ENCODE measurements at regions not wholly inside any gene's neighbourhood (a gene's known extent, or its start where the extent isn't known, plus 50 kb on each side); places are given as distances from the start of the nearest gene placed in this dataset.

GRCh38 chr10:4217653-4218052 is 432.6 kb upstream of the KLF6 start:
- intact Hi-C loops (cut with micrococcal nuclease): no loop called here
- H3K9me2 ChIP-seq (replicated peaks; ENCODE audit: low read length): no peaks in the 10 kb centered on the region
- CTCF ChIA-PET: no interaction called here
- no peak overlapping the region for H2AFZ ChIP-seq (ENCODE audit: low read length)
- no peaks in the 10 kb centered on the region for H3K4me1 ChIP-seq (ENCODE audit: insufficient read depth, low read length)
- ATAC-seq: no peak
- no peaks in the 10 kb centered on the region for H3F3A ChIP-seq (ENCODE audit: low read length, unreplicated experiment)
- no peak overlapping the region for H3K4me2 ChIP-seq (ENCODE audit: low read length)
- no peaks in the 10 kb centered on the region for H3K9me3 ChIP-seq (ENCODE audit: low read length)
- H3K27ac ChIP-seq (ENCODE audit: low read length): no peak overlapping the region
- H3K36me3 ChIP-seq (ENCODE audit: low read depth, low read length): no peaks in the 10 kb centered on the region
- TF ChIP-seq EZH2phosphoT487 (IDR thresholded peaks at IDR 0.05; ENCODE audit: borderline replicate concordance, low read length) (no peak), EZH2 (IDR thresholded peaks at IDR 0.05; ENCODE audit: low read length, unreplicated experiment) (no peak), CTCF (conservative IDR thresholded peaks at IDR 0.05; ENCODE audit: low read depth, low read length) (no peak)
- POLR2A ChIA-PET (ENCODE audit: unreplicated experiment): interaction anchor here (0.6 kb wide), 1 partner anchor 13 kb away, joined by 3 read pairs; no protein-coding TSS in a partner anchor
- no peak overlapping the region for H3K4me3 ChIP-seq (ENCODE audit: low read length)
- H3K9ac ChIP-seq (ENCODE audit: low read length): no peak overlapping the region
- no peaks in the 10 kb centered on the region for H4K20me1 ChIP-seq (ENCODE audit: low read length)
- DNase-seq: no peak
- BruUV-seq (replicated peaks): no TSS peak
- no peaks in the 10 kb centered on the region for H3K27me3 ChIP-seq (ENCODE audit: low read length)
- no peaks in the 10 kb centered on the region for H3K79me2 ChIP-seq (ENCODE audit: low read length)

- DNase-seq (no peak), ATAC-seq (no peak)
- Histone ChIP-seq H3K9me3 (ENCODE audit: low read length) (no peaks in the 10 kb centered on the region), H3K27ac (ENCODE audit: low read length) (no peak overlapping the region), H3K79me2 (ENCODE audit: low read length) (no peaks in the 10 kb centered on the region), H3K4me1 (ENCODE audit: insufficient read depth, low read length) (no peaks in the 10 kb centered on the region), H3K27me3 (ENCODE audit: low read length) (no peaks in the 10 kb centered on the region), H3K36me3 (ENCODE audit: low read depth, low read length) (no peaks in the 10 kb centered on the region), H3K4me2 (ENCODE audit: low read length) (no peak overlapping the region), H3F3A (ENCODE audit: low read length, unreplicated experiment) (no peaks in the 10 kb centered on the region), H3K4me3 (ENCODE audit: low read length) (no peak overlapping the region), H3K9me2 (replicated peaks; ENCODE audit: low read length) (no peaks in the 10 kb centered on the region), H2AFZ (ENCODE audit: low read length) (no peak overlapping the region), H4K20me1 (ENCODE audit: low read length) (no peaks in the 10 kb centered on the region), H3K9ac (ENCODE audit: low read length) (no peak overlapping the region)
- TF ChIP-seq EZH2 (IDR thresholded peaks at IDR 0.05; ENCODE audit: low read length, unreplicated experiment) (no peak), CTCF (conservative IDR thresholded peaks at IDR 0.05; ENCODE audit: low read depth, low read length) (no peak), EZH2phosphoT487 (IDR thresholded peaks at IDR 0.05; ENCODE audit: borderline replicate concordance, low read length) (no peak)
- BruUV-seq (replicated peaks): no TSS peak
- CTCF ChIA-PET: no interaction called here
- intact Hi-C loops (cut with micrococcal nuclease): no loop called here
- POLR2A ChIA-PET (ENCODE audit: unreplicated experiment): no interaction called here
Measured at GRCh38 chr10:4217187-4217586, 432.2 kb upstream of the KLF6 start.

GRCh38 chr10:4216726-4217125 is 431.7 kb upstream of the KLF6 start:
- no peak for TF ChIP-seq EZH2 (IDR thresholded peaks at IDR 0.05; ENCODE audit: low read length, unreplicated experiment)
- TF ChIP-seq CTCF (conservative IDR thresholded peaks at IDR 0.05; ENCODE audit: low read depth, low read length): no peak
- no peak for TF ChIP-seq EZH2phosphoT487 (IDR thresholded peaks at IDR 0.05; ENCODE audit: borderline replicate concordance, low read length)
- Histone ChIP-seq H3K27me3 (ENCODE audit: low read length) (no peaks in the 10 kb centered on the region), H3K9me2 (replicated peaks; ENCODE audit: low read length) (no peaks in the 10 kb centered on the region), H3K9ac (ENCODE audit: low read length) (no peak overlapping the region), H2AFZ (ENCODE audit: low read length) (no peak overlapping the region), H3K27ac (ENCODE audit: low read length) (no peak overlapping the region), H3K79me2 (ENCODE audit: low read length) (no peaks in the 10 kb centered on the region), H3K4me3 (ENCODE audit: low read length) (no peak overlapping the region), H3F3A (ENCODE audit: low read length, unreplicated experiment) (no peaks in the 10 kb centered on the region), H4K20me1 (ENCODE audit: low read length) (no peaks in the 10 kb centered on the region), H3K9me3 (ENCODE audit: low read length) (no peaks in the 10 kb centered on the region), H3K4me1 (ENCODE audit: insufficient read depth, low read length) (no peaks in the 10 kb centered on the region), H3K4me2 (ENCODE audit: low read length) (no peak overlapping the region), H3K36me3 (ENCODE audit: low read depth, low read length) (no peaks in the 10 kb centered on the region)
- POLR2A ChIA-PET (ENCODE audit: unreplicated experiment): no interaction called here
- intact Hi-C loops (cut with micrococcal nuclease): no loop called here
- CTCF ChIA-PET: no interaction called here
- ATAC-seq (no peak), DNase-seq (no peak)
- BruUV-seq (replicated peaks): no TSS peak

All from PC-3 (cell line).